Keratinocyte (primary cell): ENCODE measurements at regions not wholly inside any gene's neighbourhood (a gene's known extent, or its start where the extent isn't known, plus 50 kb on each side); places are given as distances from the start of the nearest gene placed in this dataset.

Experiments used
- EZH2 ChIP-seq: IDR thresholded peaks from one replicate; pipeline ENCODE4 v1.6.1; 2012; ENCODE audit warnings: inconsistent platforms, mild to moderate bottlenecking, low read length, moderate library complexity
- TF ChIP-seq, protein P1 (sequence below), 3 experiments: IDR thresholded peaks in 1 of 3; conservative IDR thresholded peaks in 1 of 3; optimal IDR thresholded peaks in 1 of 3; 2 replicates in 2 of 3; 3 replicates in 1 of 3; pipeline versions ENCODE3 to v1.5.1; 2011; ENCODE audit warnings: low read length in 3 of 3, mild to moderate bottlenecking in 3 of 3, moderate library complexity in 2 of 3, control low read depth in 1 of 3, inconsistent platforms in 1 of 3; ENCODE audit not compliant: insufficient read depth in 2 of 3; ENCODE audit errors: extremely low read depth in 1 of 3

DNA sequence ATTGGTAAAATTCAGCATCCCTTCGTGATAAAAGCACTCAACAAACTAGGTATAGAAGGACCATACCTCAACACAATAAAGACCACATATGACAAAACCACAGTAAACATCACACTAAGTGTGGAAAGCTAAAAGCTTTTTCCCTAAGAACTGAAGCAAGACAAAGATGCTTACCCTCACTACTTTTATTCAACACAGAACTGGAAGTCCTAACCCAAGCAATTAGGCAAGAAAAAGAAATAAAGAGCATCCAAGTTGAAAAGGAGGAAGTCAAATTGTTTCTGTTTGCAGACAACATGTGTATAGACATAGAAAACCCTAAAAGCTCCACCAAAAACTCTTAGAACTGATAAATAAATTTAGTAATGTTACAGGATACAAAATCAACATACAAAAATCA lies 271.7 kb downstream of the RBM43 start:
- TF ChIP-seq, protein P1, sequence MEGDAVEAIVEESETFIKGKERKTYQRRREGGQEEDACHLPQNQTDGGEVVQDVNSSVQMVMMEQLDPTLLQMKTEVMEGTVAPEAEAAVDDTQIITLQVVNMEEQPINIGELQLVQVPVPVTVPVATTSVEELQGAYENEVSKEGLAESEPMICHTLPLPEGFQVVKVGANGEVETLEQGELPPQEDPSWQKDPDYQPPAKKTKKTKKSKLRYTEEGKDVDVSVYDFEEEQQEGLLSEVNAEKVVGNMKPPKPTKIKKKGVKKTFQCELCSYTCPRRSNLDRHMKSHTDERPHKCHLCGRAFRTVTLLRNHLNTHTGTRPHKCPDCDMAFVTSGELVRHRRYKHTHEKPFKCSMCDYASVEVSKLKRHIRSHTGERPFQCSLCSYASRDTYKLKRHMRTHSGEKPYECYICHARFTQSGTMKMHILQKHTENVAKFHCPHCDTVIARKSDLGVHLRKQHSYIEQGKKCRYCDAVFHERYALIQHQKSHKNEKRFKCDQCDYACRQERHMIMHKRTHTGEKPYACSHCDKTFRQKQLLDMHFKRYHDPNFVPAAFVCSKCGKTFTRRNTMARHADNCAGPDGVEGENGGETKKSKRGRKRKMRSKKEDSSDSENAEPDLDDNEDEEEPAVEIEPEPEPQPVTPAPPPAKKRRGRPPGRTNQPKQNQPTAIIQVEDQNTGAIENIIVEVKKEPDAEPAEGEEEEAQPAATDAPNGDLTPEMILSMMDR (optimal IDR thresholded peaks at IDR 0.05 in 1 of 3, IDR thresholded peaks at IDR 0.05 in 1 of 3, conservative IDR thresholded peaks at IDR 0.05 in 1 of 3; ENCODE audit: extremely low read depth in 1 of 3, insufficient read depth in 2 of 3, low read length in 3 of 3), result no peak
- TF ChIP-seq EZH2, result no peak
